GM18502 (cell line): ENCODE measurements at regions not wholly inside any gene's neighbourhood (a gene's known extent, or its start where the extent isn't known, plus 50 kb on each side); places are given as distances from the start of the nearest gene placed in this dataset.

Experiments used
- ATAC-seq: cut with Tn5 transposase; IDR thresholded peaks from one replicate; pipeline ENCODE4 v1.9.1; 2021; ENCODE audit warnings: mild to moderate bottlenecking; ENCODE audit not compliant: unreplicated experiment, poor library complexity

GRCh38 chr11:104830508-104830907, 67.8 kb downstream of the CASP12 start:
- ATAC-seq = no peak

- no peak for ATAC-seq
These were observed 68.2 kb downstream of the CASP12 start for GRCh38 chr11:104830080-104830479.

GRCh38 chr11:104826772-104827171, 71.5 kb downstream of the CASP12 start:
- ATAC-seq = no peak

GRCh38 chr11:104823657-104824056, 74.6 kb downstream of the CASP12 start:
- no peak for ATAC-seq

- ATAC-seq = no peak
These were observed 77.8 kb downstream of the CASP12 start for GRCh38 chr11:104820431-104820830.

- ATAC-seq = no peak
These were observed 78.7 kb downstream of the CASP12 start for GRCh38 chr11:104819603-104820002.

- no peak for ATAC-seq
These were observed 79.2 kb downstream of the CASP12 start for GRCh38 chr11:104819107-104819506.

GRCh38 chr11:104817973-104818372, 80.3 kb downstream of the CASP12 start:
- no peak for ATAC-seq

- ATAC-seq = no peak
These were observed 84.7 kb downstream of the CASP12 start for GRCh38 chr11:104813532-104813931.

GRCh38 chr11:104812103-104812788, 86.0 kb downstream of the CASP12 start:
- no peak for ATAC-seq

GRCh38 chr11:104803776-104804175, 94.5 kb downstream of the CASP12 start:
- no peak for ATAC-seq

- ATAC-seq = peak; percentile 91
These were observed 99.0 kb downstream of the CASP12 start for GRCh38 chr11:104799251-104799650.

GRCh38 chr11:104798789-104799188, 99.5 kb downstream of the CASP12 start:
- ATAC-seq = peak; percentile 63

GRCh38 chr11:104796301-104796700, 102.0 kb downstream of the CASP12 start:
- ATAC-seq = no peak

GRCh38 chr11:104795501-104796213, 102.6 kb downstream of the CASP12 start:
- ATAC-seq = no peak

GRCh38 chr11:104792861-104793260, 105.4 kb downstream of the CASP12 start:
- ATAC-seq = no peak

- ATAC-seq = no peak
These were observed 106.4 kb downstream of the CASP12 start for GRCh38 chr11:104791896-104792295.

- ATAC-seq = no peak
These were observed 113.4 kb downstream of the CASP12 start for GRCh38 chr11:104784684-104785460.

- no peak for ATAC-seq
These were observed 115.0 kb downstream of the CASP12 start for GRCh38 chr11:104783241-104783640.

- ATAC-seq = no peak
These were observed 115.9 kb downstream of the CASP12 start for GRCh38 chr11:104782377-104782754.

GRCh38 chr11:104781719-104782376, 116.4 kb downstream of the CASP12 start:
- no peak for ATAC-seq
